Rectal smooth muscle tissue (tissue), 1 donor: ENCODE measurements at regions not wholly inside any gene's neighbourhood (a gene's known extent, or its start where the extent isn't known, plus 50 kb on each side); places are given as distances from the start of the nearest gene placed in this dataset.

Experiments used
- H3K27ac ChIP-seq: one replicate; pipeline ENCODE4 v1.7.0; 2013; ENCODE audit warnings: low read depth, low read length, inconsistent platforms
- H3K27me3 ChIP-seq: one replicate; pipeline ENCODE4 v1.7.0; 2013; ENCODE audit warnings: low read length; ENCODE audit not compliant: control insufficient read depth, insufficient read depth
- H3K36me3 ChIP-seq: one replicate; pipeline ENCODE4 v1.7.0; 2013; ENCODE audit warnings: low read length; ENCODE audit not compliant: control insufficient read depth, insufficient read depth
- H3K4me1 ChIP-seq: one replicate; pipeline ENCODE4 v1.7.0; 2013; ENCODE audit warnings: low read length; ENCODE audit not compliant: control insufficient read depth, insufficient read depth
- H3K4me3 ChIP-seq: one replicate; pipeline ENCODE4 v1.7.0; 2013; ENCODE audit warnings: low read length
- H3K9ac ChIP-seq: one replicate; pipeline ENCODE4 v1.7.0; 2013; ENCODE audit warnings: low read length

DNA sequence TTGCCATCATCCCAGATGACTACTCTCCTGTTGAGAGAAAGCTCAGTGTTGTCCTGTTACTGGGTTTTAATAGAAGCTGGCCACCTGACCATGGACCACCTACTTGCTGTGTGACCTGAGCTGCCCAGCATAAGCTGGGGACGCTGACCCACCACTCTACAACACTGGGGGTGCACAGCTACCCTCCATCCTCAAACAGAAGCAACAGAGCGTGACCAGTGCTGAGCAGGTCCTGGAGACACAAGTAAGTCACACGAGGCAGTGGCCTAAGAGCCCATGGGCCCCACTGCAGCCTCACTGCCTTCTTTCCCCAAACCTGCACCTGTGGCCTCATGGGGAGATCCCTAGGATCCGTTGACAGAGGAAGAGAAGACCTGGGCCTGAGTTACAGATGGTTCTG lies 198.6 kb upstream of the ADARB2 start:
- H3K27me3 ChIP-seq, result no peaks in the 10 kb centered on the region
- H3K36me3 ChIP-seq, result no peaks in the 10 kb centered on the region
- no peak overlapping the region for H3K9ac ChIP-seq
- no peak overlapping the region for H3K27ac ChIP-seq
- no peak overlapping the region for H3K4me3 ChIP-seq
- H3K4me1 ChIP-seq, result no peaks in the 10 kb centered on the region

GRCh38 chr10:1933215-1933614 lies 195.9 kb upstream of the ADARB2 start:
- no peaks in the 10 kb centered on the region for H3K36me3 ChIP-seq
- H3K4me1 ChIP-seq, result no peaks in the 10 kb centered on the region
- H3K27ac ChIP-seq, result no peak overlapping the region
- no peak overlapping the region for H3K4me3 ChIP-seq
- H3K27me3 ChIP-seq, result no peaks in the 10 kb centered on the region
- H3K9ac ChIP-seq, result no peak overlapping the region

DNA sequence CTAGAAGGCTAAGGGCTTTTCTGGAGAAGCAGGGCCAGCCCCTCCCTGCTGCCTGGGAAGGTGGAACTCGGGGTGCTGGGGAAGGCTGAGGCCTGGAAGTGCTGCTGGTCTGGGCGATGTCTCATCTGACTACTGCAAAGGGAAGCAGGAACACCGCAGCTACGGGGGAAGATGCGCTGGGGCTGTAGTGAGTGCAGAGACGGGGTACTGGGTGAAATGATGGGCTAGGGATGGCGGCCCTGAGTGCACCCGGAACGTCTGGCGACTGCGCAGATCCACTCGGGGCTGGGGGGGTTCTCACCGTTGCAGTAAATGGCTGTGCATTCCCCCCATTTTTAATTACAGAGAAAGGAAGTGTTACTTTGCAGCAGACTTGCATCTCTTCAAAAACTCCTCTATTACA lies 195.4 kb upstream of the ADARB2 start:
- H3K9ac ChIP-seq, result no peak overlapping the region
- no peaks in the 10 kb centered on the region for H3K27me3 ChIP-seq
- no peaks in the 10 kb centered on the region for H3K4me1 ChIP-seq
- no peak overlapping the region for H3K4me3 ChIP-seq
- no peak overlapping the region for H3K27ac ChIP-seq
- no peaks in the 10 kb centered on the region for H3K36me3 ChIP-seq

DNA sequence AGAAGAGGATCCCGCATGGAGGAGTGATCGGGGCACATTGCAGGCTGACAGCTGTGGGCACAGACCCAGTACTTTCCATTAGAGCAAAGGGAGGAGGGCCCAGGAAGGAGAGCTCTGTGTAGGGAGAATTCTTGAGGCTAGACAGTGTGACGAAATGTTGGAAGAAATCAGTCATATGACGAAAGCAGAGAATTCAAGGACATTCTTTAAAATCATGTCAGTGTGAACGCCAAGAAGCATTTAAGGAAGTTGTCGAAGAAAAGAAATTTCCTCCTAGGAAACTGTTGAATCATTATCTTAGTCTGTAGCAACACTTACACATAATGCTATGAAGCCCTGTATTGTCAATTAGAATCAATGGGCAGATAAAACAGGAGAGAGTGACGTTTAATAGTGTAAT lies 191.3 kb upstream of the ADARB2 start:
- H3K9ac ChIP-seq, result no peak overlapping the region

DNA sequence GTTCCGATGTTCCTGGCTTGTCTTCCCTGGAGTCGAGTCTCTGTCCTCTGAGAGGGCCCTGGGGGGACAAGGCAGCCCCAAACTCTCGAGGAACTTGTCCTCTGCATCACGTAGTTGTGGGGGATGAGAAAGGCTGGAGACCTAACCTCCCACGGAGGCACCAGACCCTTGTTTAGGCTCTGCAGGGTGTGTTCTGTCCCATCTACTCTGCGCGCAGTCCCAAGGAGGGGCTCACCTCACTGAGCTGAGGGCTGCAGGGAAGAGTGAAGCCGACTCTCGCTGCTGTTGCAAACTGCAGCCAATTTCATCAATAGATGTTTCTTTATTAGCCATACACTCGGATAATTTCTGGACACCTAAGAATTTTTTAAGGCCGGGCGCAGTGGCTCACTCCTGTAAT lies 186.7 kb upstream of the ADARB2 start:
- H3K4me3 ChIP-seq, result no peak overlapping the region
- H3K36me3 ChIP-seq, result no peaks in the 10 kb centered on the region
- no peak overlapping the region for H3K27ac ChIP-seq
- H3K4me1 ChIP-seq, result no peaks in the 10 kb centered on the region
- H3K9ac ChIP-seq, result no peak overlapping the region
- no peaks in the 10 kb centered on the region for H3K27me3 ChIP-seq

More for the DNA sequence above, 191.3 kb upstream of the ADARB2 start:
- no peaks in the 10 kb centered on the region for H3K4me1 ChIP-seq
- H3K4me3 ChIP-seq, result no peak overlapping the region
- H3K36me3 ChIP-seq, result no peaks in the 10 kb centered on the region
- no peaks in the 10 kb centered on the region for H3K27me3 ChIP-seq
- H3K27ac ChIP-seq, result no peak overlapping the region

GRCh38 chr10:1923586-1923985 lies 186.3 kb upstream of the ADARB2 start:
- H3K27me3 ChIP-seq, result no peaks in the 10 kb centered on the region
- H3K4me3 ChIP-seq, result no peak overlapping the region
- no peak overlapping the region for H3K9ac ChIP-seq
- H3K36me3 ChIP-seq, result no peaks in the 10 kb centered on the region
- H3K27ac ChIP-seq, result no peak overlapping the region
- H3K4me1 ChIP-seq, result no peaks in the 10 kb centered on the region

DNA sequence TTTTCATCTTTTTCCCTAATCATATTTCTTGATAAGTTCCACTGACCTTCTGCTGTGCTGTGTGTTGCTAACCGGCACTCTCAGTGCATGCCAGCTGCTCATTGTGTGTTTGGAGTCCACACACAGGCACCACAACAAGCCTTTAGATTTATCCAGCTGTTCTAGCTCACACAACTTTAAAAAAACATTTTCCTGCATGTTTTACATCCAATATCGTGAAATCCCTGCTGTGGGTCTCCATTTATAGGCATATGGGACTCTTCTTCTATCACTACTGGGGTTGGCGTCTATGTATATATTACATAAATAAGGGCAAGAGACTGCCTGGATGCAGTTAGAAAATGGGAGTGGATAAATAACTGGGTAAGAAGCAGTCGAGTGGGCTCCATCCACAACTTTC lies 183.6 kb upstream of the ADARB2 start:
- H3K9ac ChIP-seq, result no peak overlapping the region
- H3K27me3 ChIP-seq, result no peaks in the 10 kb centered on the region
- no peaks in the 10 kb centered on the region for H3K4me1 ChIP-seq
- no peaks in the 10 kb centered on the region for H3K36me3 ChIP-seq
- H3K27ac ChIP-seq, result no peak overlapping the region
- no peak overlapping the region for H3K4me3 ChIP-seq

GRCh38 chr10:1920127-1920526 lies 182.8 kb upstream of the ADARB2 start:
- Histone ChIP-seq H3K9ac (no peak overlapping the region), H3K27me3 (no peaks in the 10 kb centered on the region), H3K36me3 (no peaks in the 10 kb centered on the region), H3K4me1 (no peaks in the 10 kb centered on the region), H3K27ac (no peak overlapping the region), H3K4me3 (no peak overlapping the region)

GRCh38 chr10:1911771-1912170 lies 174.4 kb upstream of the ADARB2 start:
- no peaks in the 10 kb centered on the region for H3K4me1 ChIP-seq
- no peak overlapping the region for H3K27ac ChIP-seq
- no peaks in the 10 kb centered on the region for H3K27me3 ChIP-seq
- H3K36me3 ChIP-seq, result no peaks in the 10 kb centered on the region
- no peak overlapping the region for H3K9ac ChIP-seq
- H3K4me3 ChIP-seq, result no peak overlapping the region

- Histone ChIP-seq H3K36me3 (no peaks in the 10 kb centered on the region), H3K4me3 (no peak overlapping the region), H3K27ac (no peak overlapping the region), H3K9ac (no peak overlapping the region), H3K4me1 (no peaks in the 10 kb centered on the region), H3K27me3 (no peaks in the 10 kb centered on the region)
Measured at GRCh38 chr10:1903982-1904381, 166.7 kb upstream of the ADARB2 start.

GRCh38 chr10:1896153-1896552 lies 158.8 kb upstream of the ADARB2 start:
- no peaks in the 10 kb centered on the region for H3K27me3 ChIP-seq
- H3K9ac ChIP-seq, result no peak overlapping the region
- H3K4me1 ChIP-seq, result no peaks in the 10 kb centered on the region
- H3K27ac ChIP-seq, result no peak overlapping the region
- H3K4me3 ChIP-seq, result no peak overlapping the region
- H3K36me3 ChIP-seq, result no peaks in the 10 kb centered on the region

GRCh38 chr10:1895691-1896090 lies 158.4 kb upstream of the ADARB2 start:
- H3K27ac ChIP-seq, result no peak overlapping the region
- no peaks in the 10 kb centered on the region for H3K4me1 ChIP-seq
- H3K4me3 ChIP-seq, result no peak overlapping the region
- H3K9ac ChIP-seq, result no peak overlapping the region
- H3K27me3 ChIP-seq, result no peaks in the 10 kb centered on the region
- H3K36me3 ChIP-seq, result no peaks in the 10 kb centered on the region

GRCh38 chr10:1894912-1895311 lies 157.6 kb upstream of the ADARB2 start:
- Histone ChIP-seq H3K27me3 (no peaks in the 10 kb centered on the region), H3K4me1 (no peaks in the 10 kb centered on the region), H3K4me3 (no peak overlapping the region), H3K27ac (no peak overlapping the region), H3K36me3 (no peaks in the 10 kb centered on the region), H3K9ac (no peak overlapping the region)

DNA sequence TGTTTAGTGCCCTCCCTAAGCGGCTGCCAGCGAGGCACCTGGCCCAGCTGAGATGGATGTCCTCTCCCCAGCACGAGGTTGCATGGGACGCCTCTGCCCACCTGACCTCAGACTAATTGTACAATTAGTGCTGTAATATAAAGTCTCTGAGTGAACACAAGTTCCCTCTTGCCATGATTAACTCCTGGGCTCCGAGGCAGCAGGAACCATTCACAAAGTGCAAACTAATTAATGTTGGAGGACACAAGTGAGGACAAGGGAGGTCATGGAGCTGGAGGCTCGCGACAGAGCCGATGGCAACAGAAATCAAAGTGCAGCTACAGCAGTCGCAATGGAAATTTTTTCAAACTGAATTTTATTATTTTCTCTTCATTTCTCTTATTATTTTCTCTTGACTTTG lies 156.6 kb upstream of the ADARB2 start:
- Histone ChIP-seq H3K4me1 (no peaks in the 10 kb centered on the region), H3K4me3 (no peak overlapping the region), H3K36me3 (no peaks in the 10 kb centered on the region), H3K27ac (no peak overlapping the region), H3K9ac (no peak overlapping the region), H3K27me3 (no peaks in the 10 kb centered on the region)
